ENCODE measurements at regions not wholly inside any gene's neighbourhood (a gene's known extent, or its start where the extent isn't known, plus 50 kb on each side); places are given as distances from the start of the nearest gene placed in this dataset.
A peak's percentile ranks its signal among the peaks of the same experiment; 100 is the strongest.

DNA sequence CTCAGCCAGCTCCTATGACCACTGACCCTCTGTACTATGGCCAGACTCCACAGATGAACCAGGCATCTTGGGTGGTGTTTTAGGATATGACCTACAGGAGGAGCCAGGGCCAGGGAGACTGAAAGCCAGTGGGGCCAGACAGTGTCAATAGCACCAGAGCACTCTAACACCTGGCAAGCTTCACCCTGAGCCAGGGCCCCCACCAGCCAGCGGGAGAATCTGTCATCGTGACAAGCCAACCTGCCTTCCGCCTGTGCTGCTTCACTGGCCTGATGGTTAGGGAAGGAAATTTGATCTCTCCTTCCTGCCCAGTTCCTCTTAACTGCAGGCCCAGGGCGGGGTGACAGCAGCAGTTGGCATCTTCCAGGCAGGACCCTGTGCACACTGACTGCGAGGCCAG, 222.4 kb downstream of the UQCRFS1 start:
- Histone ChIP-seq H3K4me1 (no peaks in the 10 kb centered on the region), H3K9me3 (peaks cover 45% of the 10 kb centered on the region), H3K4me2 (no peak overlapping the region), H3K4me3 (no peak overlapping the region), H3K27ac (no peak overlapping the region)
- CTCF ChIA-PET = interaction anchor here (1.5 kb wide), 1 partner anchor 94 kb away, joined by 3 read pairs; no protein-coding TSS in a partner anchor
- POLR2A ChIA-PET = no interaction called here
- no peak for TF ChIP-seq HDAC2 (IDR thresholded peaks at IDR 0.05)
- no peak for TF ChIP-seq POLR2AphosphoS2 (conservative IDR thresholded peaks at IDR 0.05; ENCODE audit: low read length)
- TF ChIP-seq, protein P1, sequence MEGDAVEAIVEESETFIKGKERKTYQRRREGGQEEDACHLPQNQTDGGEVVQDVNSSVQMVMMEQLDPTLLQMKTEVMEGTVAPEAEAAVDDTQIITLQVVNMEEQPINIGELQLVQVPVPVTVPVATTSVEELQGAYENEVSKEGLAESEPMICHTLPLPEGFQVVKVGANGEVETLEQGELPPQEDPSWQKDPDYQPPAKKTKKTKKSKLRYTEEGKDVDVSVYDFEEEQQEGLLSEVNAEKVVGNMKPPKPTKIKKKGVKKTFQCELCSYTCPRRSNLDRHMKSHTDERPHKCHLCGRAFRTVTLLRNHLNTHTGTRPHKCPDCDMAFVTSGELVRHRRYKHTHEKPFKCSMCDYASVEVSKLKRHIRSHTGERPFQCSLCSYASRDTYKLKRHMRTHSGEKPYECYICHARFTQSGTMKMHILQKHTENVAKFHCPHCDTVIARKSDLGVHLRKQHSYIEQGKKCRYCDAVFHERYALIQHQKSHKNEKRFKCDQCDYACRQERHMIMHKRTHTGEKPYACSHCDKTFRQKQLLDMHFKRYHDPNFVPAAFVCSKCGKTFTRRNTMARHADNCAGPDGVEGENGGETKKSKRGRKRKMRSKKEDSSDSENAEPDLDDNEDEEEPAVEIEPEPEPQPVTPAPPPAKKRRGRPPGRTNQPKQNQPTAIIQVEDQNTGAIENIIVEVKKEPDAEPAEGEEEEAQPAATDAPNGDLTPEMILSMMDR (IDR thresholded peaks at IDR 0.05) = no peak
- TF ChIP-seq PHF8 (IDR thresholded peaks at IDR 0.05; ENCODE audit: borderline replicate concordance, low read depth) = no peak
- no peak for TF ChIP-seq FOSB (CRISPR knock-in tag; IDR thresholded peaks at IDR 0.05)
- no peak for TF ChIP-seq FOXS1 (CRISPR knock-in tag; IDR thresholded peaks at IDR 0.05)
- TF ChIP-seq, protein P2, sequence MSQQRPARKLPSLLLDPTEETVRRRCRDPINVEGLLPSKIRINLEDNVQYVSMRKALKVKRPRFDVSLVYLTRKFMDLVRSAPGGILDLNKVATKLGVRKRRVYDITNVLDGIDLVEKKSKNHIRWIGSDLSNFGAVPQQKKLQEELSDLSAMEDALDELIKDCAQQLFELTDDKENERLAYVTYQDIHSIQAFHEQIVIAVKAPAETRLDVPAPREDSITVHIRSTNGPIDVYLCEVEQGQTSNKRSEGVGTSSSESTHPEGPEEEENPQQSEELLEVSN (IDR thresholded peaks at IDR 0.05; ENCODE audit: borderline replicate concordance, low read depth) = no peak
- TF ChIP-seq EHMT2 (IDR thresholded peaks at IDR 0.05; ENCODE audit: low read depth) = no peak
- TF ChIP-seq CEBPB (IDR thresholded peaks at IDR 0.05) = no peak
- no peak for TF ChIP-seq HOXB5 (CRISPR knock-in tag; IDR thresholded peaks at IDR 0.05)
- no peak for TF ChIP-seq MYC (IDR thresholded peaks at IDR 0.05; ENCODE audit: borderline replicate concordance, low read length)
- no peak for TF ChIP-seq NPAS2 (CRISPR knock-in tag; IDR thresholded peaks at IDR 0.05; ENCODE audit: borderline replicate concordance)
- no peak for TF ChIP-seq RARB (CRISPR knock-in tag; IDR thresholded peaks at IDR 0.05)
- FAIRE-seq (no peak), ATAC-seq (peak in 1 of 2 experiments; percentile 42; a peak in 1 of 6 replicates), DNase-seq (ENCODE audit: low read depth in 1 of 2, low spot score in 1 of 2) (no peak)
- 55% methylated on average over 5 of the region's 5 CpGs for WGBS (ENCODE audit: missing lambda C conversion rate)

DNA sequence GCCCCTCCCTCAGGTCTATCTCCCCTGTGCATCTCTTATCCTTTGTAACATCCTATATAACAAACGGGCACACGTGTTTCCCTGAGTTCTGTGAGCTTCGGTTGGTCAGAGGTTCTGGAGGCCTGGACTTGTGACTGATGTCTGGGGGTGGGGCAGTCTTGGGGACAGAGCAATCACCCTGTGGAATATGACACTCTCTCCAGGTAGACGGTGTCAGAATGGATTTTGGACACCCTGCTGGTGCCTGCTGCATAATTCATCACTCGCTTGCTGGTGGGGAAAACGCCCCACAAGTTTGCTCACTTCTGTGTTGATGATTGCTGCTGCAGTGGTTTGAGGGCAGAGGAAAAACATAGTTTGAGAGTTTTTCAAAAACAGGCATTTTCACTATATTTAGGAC, 223.2 kb downstream of the UQCRFS1 start:
- FAIRE-seq = no peak
- H3K4me2 ChIP-seq = no peak overlapping the region
- POLR2A ChIA-PET = no interaction called here
- no peak for ATAC-seq
- H3K4me1 ChIP-seq = no peaks in the 10 kb centered on the region
- H3K27ac ChIP-seq = no peak overlapping the region
- no peak overlapping the region for H3K4me3 ChIP-seq
- peaks cover 39% of the 10 kb centered on the region for H3K9me3 ChIP-seq
- CTCF ChIA-PET = interaction anchor here (0.8 kb wide), 1 partner anchor 9 kb away, joined by 3 read pairs; no protein-coding TSS in a partner anchor
- DNase-seq (ENCODE audit: low read depth in 1 of 2, low spot score in 1 of 2) = no peak
- TF ChIP-seq EHMT2 (IDR thresholded peaks at IDR 0.05; ENCODE audit: low read depth) (no peak), ESRRA (IDR thresholded peaks at IDR 0.05; ENCODE audit: borderline replicate concordance, low read length) (no peak), ZSCAN20 (CRISPR knock-in tag; IDR thresholded peaks at IDR 0.05) (no peak), SMC3 (IDR thresholded peaks at IDR 0.05) (no peak), RAD21 (conservative IDR thresholded peaks at IDR 0.05 in 1 of 2, IDR thresholded peaks at IDR 0.05 in 1 of 2) (no peak), FOXS1 (CRISPR knock-in tag; IDR thresholded peaks at IDR 0.05) (no peak), CEBPB (IDR thresholded peaks at IDR 0.05) (no peak), KDM1A (IDR thresholded peaks at IDR 0.05; ENCODE audit: low read depth) (no peak), NR3C1 (IDR thresholded peaks at IDR 0.05) (no peak), KDM5A (IDR thresholded peaks at IDR 0.05) (no peak), HOXB5 (CRISPR knock-in tag; IDR thresholded peaks at IDR 0.05) (no peak), SREBF2 (IDR thresholded peaks at IDR 0.05) (no peak), TFCP2L1 (CRISPR knock-in tag; IDR thresholded peaks at IDR 0.05) (no peak), CHD2 (IDR thresholded peaks at IDR 0.05; ENCODE audit: low read length, partially characterized antibody) (no peak), EHF (CRISPR knock-in tag; IDR thresholded peaks at IDR 0.05) (no peak)
- TF ChIP-seq, protein P3, sequence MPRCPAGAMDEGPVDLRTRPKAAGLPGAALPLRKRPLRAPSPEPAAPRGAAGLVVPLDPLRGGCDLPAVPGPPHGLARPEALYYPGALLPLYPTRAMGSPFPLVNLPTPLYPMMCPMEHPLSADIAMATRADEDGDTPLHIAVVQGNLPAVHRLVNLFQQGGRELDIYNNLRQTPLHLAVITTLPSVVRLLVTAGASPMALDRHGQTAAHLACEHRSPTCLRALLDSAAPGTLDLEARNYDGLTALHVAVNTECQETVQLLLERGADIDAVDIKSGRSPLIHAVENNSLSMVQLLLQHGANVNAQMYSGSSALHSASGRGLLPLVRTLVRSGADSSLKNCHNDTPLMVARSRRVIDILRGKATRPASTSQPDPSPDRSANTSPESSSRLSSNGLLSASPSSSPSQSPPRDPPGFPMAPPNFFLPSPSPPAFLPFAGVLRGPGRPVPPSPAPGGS (IDR thresholded peaks at IDR 0.05) = no peak
- TF ChIP-seq, protein P4, sequence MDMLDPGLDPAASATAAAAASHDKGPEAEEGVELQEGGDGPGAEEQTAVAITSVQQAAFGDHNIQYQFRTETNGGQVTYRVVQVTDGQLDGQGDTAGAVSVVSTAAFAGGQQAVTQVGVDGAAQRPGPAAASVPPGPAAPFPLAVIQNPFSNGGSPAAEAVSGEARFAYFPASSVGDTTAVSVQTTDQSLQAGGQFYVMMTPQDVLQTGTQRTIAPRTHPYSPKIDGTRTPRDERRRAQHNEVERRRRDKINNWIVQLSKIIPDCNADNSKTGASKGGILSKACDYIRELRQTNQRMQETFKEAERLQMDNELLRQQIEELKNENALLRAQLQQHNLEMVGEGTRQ (IDR thresholded peaks at IDR 0.05) = no peak
- TF ChIP-seq, protein P5, sequence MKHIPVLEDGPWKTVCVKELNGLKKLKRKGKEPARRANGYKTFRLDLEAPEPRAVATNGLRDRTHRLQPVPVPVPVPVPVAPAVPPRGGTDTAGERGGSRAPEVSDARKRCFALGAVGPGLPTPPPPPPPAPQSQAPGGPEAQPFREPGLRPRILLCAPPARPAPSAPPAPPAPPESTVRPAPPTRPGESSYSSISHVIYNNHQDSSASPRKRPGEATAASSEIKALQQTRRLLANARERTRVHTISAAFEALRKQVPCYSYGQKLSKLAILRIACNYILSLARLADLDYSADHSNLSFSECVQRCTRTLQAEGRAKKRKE (CRISPR knock-in tag; IDR thresholded peaks at IDR 0.05; ENCODE audit: low read depth) = no peak
- TF ChIP-seq, protein P6, sequence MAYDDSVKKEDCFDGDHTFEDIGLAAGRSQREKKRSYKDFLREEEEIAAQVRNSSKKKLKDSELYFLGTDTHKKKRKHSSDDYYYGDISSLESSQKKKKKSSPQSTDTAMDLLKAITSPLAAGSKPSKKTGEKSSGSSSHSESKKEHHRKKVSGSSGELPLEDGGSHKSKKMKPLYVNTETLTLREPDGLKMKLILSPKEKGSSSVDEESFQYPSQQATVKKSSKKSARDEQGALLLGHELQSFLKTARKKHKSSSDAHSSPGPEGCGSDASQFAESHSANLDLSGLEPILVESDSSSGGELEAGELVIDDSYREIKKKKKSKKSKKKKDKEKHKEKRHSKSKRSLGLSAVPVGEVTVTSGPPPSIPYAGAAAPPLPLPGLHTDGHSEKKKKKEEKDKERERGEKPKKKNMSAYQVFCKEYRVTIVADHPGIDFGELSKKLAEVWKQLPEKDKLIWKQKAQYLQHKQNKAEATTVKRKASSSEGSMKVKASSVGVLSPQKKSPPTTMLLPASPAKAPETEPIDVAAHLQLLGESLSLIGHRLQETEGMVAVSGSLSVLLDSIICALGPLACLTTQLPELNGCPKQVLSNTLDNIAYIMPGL (CRISPR knock-in tag; IDR thresholded peaks at IDR 0.05; ENCODE audit: borderline replicate concordance) = no peak
- TF ChIP-seq, protein P7, sequence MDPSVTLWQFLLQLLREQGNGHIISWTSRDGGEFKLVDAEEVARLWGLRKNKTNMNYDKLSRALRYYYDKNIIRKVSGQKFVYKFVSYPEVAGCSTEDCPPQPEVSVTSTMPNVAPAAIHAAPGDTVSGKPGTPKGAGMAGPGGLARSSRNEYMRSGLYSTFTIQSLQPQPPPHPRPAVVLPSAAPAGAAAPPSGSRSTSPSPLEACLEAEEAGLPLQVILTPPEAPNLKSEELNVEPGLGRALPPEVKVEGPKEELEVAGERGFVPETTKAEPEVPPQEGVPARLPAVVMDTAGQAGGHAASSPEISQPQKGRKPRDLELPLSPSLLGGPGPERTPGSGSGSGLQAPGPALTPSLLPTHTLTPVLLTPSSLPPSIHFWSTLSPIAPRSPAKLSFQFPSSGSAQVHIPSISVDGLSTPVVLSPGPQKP (IDR thresholded peaks at IDR 0.05; ENCODE audit: low read depth, low read length) = no peak
- WGBS (ENCODE audit: missing lambda C conversion rate) = 68% methylated on average over 6 of the region's 6 CpGs

Data from A549 (cell line).